ENCODE measurements at regions not wholly inside any gene's neighbourhood (a gene's known extent, or its start where the extent isn't known, plus 50 kb on each side); places are given as distances from the start of the nearest gene placed in this dataset.

DNA sequence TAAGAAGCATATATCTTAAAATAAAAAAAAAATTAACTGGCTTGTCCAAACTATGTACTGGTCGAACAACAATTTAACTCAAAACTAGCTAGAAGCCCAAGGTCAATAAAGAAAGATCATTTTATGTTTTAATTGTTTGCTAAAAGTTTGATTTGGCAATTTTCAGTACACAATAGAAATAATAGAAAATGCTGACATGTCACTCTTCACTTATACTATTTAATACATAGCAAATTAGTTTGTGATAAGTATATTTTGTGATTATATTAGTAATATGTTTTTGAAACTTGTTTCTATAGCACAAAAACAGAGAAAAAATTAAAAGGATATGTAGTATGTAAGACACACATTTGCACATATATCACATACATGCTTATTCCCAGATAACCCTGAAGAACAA is 1938.6 kb upstream of the PIK3C3 start:
- no peak for DNase-seq

DNA sequence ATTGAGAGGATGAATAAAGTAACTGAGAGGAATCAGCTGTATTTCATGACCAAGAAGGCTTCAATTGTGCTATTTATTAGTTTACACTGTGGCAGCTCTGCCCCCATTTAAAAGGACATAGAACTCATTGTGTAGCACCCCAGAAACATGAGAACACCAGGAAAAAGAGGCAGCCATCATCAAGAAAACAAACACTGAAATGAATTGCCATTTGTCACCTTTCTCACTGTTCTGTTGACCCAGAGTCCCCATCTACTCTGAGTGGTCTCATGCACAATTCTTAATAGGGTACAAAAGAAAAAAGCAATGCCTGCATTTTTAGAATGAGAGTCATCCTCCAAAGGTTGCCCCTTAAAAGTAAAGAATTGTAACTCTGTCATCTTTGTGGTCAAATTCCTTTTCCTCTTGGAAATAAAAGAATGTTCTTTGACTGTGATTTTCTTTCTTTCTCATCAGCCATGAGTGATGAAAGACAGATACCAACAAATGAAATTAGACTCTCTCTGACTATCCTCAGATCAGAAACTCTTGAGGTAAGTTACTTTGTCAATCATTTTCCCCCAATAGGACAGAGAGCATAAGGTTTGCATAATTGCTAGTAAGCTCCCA is 1941.9 kb upstream of the PIK3C3 start:
- DNase-seq: peak in 1 of 2 donors; percentile 41

DNA sequence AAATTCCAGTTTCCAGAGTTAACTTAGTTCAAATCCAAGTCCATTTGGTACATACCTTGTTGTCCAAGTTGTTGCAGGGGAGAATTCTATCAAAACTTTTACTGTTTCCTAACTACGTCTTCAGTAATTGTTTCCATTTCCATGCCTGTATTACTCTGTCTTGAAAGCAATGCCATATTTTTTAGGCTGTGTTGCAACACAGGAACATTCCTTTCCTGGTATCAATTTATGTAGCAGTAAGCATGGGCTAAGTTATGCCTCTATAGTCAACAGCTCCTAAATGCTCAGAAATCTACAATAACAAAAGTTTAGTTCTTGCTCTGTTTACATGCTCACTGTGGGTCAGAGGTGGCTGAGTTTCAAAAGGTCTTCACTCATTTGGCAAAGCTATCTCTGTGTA is 1943.8 kb upstream of the PIK3C3 start:
- no peak for DNase-seq

DNA sequence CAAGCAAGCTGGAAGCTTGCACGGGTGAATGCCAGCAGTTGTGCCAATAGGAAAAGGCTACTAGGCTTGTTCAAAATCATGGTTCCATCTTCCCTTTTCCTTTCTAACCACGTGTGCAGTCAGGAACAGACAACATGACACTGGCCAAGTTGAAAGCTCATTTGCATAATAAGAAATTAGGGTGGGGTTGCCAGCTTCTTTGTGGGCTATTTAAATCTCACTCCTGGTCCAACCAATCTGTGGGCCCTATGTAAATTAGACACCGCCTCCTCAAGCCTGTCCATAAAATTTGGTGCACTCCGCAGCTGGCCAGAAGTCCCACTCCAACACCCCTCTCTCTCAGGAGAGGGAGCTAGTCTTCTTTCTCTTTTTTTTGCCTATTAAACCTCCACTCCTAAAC is 1948.4 kb upstream of the PIK3C3 start:
- peak in 1 of 2 donors; percentile 14 for DNase-seq

DNA sequence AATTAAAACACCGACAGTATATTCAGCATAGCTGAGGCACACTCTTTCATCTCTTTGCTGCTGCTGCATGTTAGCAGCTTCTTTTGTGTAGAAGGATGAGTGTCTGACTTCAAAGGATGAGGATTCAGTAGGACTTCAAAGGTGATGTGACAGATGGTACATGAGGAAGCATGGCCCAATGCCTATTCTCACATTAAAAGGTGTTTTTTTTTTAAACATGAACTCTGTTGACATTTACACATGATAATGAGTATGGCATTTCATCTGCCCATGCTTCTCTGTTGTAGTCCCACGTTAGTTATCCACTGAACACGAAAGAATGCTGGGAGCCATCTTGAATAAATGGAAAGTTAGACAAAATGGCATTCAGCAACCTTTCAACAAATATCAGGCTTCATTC is 1950.8 kb upstream of the PIK3C3 start:
- no peak for DNase-seq

DNA sequence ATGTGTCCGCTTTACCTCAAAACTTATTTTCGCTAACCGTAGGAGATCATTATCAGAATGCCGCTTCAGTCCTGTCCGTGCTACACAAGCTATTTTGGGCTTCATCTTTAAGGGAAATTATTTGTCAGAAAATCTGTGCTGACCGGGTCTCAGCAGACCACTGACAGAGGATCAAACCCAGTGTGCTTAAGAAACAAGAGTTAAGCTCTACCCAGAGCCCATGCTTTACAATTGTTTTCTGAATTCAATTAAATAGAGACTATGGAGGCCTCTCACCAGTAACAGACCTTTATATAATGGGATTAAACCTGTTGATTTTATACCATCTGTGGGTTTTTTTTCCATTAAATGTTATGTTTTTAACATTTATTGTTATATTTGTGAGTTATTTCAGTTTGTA is 1956.7 kb upstream of the PIK3C3 start:
- DNase-seq: no peak

DNA sequence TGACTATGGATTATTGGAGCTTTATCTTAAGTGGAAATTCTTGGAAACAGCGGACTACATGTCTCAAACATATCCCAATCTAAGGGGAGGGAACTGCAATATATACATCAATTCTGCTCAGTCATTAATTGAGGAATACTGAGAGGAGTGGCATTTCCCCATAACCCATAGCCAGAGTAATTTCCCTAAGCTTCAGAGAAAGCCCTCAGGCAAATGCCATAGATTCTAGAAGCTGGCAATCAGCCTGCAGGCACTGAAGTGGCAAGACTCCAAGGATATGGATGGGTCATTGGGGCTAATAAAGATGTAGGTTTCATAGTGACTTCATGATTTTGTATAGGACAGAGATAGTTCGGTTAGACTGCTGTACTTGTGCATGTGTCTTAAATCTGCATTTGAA is 1960.5 kb upstream of the PIK3C3 start:
- DNase-seq: no peak

DNA sequence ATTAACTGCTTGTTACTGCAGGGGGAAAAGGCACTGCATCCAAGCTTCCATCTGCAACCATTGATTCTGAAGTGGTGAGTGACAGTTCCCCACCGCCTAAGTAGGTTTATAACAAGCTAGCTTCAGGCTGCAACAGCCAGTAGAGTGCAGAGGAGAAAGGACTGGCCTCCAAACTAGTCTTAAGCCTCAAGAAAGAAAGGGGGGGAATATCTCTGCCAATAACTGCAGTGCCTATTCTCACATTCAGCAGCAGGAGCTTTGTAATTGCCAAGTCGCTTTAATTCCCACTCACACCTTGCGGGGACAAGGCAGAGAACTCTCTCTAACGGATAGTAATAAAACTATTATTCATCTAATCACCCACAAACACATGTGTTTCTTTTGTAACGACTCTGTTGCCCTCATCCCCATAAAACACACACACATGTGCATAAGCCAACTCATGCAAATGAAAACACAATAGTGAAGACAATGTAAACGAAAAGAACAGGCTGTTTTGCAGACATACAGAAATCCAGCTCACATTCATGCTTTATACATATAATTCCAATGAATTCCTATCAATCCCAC is 1963.3 kb upstream of the PIK3C3 start:
- DNase-seq: no peak

DNA sequence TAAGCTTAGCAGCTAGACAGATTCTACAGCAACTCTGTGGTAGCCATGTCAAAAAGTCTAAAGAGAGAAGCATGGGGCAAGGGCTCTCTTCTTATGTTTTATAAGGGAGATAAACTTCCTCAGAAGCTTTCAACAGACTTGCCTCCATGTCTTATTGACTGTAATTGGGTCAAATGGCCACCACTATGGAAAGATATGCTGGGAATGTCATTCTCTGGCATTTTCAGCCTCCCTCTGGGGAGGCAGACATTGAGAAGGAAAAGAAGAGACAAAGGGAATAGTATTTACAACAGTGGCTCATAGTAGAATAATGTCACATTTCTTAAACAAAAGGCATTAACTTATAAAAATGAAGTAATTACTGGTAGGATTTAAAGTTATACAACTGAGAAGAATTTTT is 1964.5 kb upstream of the PIK3C3 start:
- no peak for DNase-seq

DNA sequence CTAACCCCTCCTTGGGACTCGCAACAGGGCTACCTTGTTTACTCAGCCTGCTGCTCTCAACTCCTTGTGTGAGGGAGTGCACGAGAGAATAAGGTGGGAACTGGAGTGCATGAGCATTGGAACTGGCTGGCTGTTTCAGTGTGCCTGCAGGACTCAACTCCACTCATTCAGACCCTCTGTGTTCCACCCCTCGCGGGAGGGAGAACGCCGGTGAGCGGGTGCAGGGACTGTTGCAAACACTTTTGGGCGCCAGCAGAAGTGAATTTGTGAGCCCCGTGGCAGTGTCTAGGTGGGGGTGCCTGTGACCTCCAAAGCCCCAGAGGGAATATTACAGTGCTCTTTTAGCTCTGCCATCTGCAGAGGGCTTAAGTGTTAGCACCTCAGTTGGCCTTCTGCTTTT is 1978.3 kb upstream of the PIK3C3 start:
- DNase-seq: no peak

DNA sequence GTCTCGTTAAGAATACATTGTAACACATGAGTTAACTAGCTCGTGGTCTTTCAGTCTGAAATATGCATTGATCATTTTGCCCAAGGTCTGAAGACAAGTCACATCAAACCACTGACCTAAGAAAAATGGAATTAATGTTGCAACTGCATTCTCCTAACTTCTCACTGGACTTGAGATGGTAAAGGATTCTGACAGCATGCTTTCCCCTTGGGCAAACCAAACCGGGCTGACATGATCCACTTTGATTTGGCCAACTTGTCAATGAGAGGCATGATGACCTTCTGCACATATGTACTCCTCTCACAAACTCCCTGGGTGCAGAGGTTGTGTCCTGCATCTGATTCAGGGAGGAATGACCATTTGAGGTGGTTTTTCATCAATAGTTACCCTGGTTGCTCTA is 1982.5 kb upstream of the PIK3C3 start:
- DNase-seq: no peak

DNA sequence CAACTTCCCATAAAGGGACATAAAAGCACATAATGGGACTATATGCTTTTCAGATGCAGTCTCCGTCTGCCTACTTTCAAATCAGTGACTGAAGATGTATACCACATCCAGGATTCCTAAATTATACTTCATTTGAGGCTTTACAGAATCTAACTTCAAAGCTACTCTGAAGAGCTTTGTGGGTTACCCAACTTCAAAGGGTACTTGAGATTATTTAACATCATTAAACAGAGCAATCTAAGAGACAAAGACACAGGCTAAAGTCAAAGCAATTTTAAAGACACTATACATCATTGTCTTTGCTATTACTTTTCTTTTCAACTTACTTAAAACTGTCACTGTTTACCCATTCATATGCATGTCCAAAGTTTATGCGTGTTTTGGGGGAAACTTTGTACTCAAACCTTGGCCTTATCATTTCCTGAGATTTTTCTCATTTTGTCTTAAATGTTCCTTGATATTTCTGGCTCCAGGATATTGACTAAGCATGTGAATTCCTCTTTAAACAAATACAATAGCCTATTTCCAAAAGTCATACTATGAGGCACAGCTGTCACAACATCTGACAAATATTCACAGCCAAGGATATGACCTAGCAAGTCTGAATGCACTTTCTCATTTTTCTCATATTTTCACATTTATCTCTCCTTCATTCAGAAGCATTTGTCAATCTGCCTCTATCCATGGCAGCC is 1985.1 kb upstream of the PIK3C3 start:
- DNase-seq: no peak

DNA sequence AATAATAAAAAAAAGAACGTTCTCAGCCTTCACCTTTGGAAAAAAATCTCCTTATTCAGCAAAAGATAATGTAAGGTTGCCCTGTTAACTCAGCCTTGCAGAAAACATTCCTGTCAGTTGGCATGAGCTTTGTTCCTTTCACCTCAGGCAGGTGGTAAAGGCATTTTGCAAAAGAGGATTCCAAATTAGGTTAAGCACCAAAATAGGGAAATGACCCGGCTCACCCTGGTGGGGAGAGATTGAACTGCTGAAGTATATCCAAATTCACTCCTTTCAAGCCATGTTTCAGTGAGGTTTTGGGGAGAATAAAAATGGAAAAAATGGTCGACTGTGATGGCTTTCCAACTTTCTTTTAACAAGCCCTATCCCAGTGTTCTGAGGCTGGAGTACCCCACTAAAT is 1988.8 kb upstream of the PIK3C3 start:
- no peak for DNase-seq

DNA sequence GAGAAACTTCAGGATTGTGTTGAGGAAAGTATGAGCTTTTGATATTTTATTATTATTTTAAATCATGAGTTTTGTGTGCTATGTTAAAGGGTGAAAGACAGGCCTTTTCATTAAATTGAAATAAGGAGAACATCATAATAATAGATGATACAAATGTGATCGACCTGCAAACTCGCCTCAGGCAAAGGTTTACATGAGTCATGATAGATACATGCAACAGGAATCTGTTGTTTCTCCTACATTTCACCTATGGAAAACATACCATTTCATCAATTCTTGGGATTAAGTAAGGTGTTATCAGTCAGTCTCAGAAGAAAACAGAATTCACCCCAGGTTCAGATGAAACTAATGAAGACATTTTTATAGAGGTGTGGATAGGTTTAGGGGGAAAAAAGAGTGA is 1992.5 kb upstream of the PIK3C3 start:
- no peak for DNase-seq

DNA sequence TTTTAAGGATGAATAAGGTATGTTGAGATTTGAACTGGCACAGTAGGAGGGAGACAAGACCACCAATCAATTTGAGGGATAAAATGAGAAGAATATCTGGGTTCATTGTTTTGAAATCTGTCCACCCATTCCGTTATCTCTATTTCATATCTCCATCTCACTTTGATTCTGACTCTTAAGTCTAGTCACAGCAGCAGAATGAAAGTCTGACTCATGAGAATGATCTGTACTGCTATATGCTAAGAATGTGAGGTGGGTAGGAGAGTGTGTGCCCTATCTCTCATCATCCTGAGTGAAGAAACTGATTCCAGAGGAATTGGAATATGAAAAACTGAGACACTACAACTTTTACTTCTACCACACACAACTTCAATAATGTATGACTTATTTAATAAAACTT is 1994.5 kb upstream of the PIK3C3 start:
- no peak for DNase-seq

DNA sequence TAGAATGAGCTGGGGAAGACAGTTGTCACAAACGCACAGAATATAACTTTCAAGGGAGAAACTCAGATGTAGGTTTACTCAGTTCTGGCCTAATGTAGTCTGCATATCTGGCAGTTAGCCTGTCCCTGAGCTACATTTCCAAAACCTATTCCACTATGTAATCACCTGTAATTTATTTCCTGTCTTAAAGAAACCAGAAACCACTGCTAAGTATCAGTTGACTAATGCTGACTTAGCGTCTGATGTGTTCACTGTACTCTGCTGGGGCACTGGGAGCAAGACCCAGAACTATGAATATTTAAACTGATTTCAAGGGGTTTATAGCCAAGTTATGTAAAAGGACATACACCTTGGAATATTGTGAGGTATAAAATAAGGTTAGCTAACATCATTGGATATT is 1995.2 kb upstream of the PIK3C3 start:
- DNase-seq: no peak

DNA sequence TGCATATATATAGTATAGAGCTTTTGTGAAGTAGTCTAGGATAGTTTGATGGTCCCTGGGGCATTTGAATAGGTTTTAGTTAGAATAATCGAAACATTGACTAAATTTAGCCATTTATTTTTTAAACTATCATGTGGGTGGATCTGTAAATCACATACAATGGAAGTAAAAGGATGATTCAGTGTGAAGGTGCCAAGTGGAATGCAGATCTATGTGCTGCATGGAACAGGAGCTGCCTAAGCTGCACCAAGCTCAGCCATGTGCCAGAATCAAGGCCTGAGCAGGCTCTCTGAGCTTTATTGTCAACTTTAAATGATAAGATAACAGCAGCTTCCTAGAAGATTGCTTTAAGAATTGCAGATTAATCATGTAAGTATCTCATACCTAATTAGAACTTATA is 1996.2 kb upstream of the PIK3C3 start:
- no peak for DNase-seq

DNA sequence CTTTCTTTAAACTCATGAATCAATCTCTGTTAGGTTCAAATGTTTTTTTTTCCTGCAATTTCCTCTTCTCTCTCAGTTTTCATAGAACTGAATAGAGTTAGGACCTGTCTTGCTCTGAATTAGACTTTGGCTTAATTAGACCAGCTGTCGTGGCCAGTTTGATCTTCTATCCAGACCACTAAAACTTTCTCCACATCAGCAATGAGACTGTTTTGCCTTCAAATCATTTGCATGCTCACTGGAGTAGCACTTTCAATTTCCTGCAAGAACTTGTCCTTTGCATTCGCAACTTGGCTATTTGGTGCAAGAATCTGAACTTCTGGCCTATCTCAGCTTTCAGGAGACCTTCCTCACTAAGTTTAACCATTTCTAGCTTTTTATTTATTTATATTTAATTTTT is 2002.2 kb upstream of the PIK3C3 start:
- DNase-seq: no peak

DNA sequence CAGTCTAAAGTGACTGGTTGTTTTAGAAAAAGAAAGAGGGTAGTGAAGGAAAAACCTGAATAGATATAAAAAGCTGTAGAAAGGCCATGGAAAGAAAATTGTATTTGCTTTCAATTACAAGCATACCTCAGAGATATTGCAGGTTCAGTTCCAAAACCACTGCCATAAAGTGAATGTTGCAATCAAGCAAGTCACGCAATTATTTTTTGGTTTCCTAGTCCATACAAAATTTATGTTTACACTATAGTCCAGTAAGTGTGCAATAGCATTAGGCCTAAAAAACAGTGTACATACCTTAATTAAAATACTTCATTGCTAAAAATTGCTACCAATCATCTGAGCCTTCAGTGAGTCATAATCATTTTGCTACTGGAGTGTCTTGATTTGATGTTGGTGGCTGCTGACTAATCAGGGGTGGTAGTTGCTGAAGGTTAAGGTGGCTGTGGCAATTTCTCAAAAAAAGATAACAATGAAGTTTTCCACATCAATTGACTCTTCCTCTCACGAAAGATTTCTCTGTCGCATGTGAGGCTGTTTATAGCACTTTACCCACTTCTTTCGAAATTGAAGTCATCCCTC is 2003.8 kb upstream of the PIK3C3 start:
- DNase-seq: no peak

DNA sequence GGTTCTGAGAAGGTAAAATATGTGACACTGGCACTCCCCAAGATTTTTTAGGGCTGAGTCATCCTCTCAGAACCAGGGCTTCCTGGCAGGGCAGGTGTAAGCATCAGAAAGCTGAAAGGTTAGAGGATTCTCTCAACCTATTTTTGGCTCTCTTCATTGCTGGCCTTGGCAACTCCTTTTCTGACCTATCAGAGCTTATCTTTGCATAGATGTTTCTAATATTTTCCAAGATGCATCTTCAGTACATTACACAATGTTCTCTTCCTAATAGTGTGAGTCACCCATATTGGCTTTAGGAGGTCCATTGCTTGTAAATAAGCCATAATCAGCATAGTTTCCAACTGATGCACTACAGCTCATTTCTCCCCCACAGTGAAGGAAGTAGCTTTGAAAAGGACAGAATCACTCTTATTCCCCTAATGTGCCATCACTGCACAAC is 2008.4 kb upstream of the PIK3C3 start:
- no peak for DNase-seq

DNA sequence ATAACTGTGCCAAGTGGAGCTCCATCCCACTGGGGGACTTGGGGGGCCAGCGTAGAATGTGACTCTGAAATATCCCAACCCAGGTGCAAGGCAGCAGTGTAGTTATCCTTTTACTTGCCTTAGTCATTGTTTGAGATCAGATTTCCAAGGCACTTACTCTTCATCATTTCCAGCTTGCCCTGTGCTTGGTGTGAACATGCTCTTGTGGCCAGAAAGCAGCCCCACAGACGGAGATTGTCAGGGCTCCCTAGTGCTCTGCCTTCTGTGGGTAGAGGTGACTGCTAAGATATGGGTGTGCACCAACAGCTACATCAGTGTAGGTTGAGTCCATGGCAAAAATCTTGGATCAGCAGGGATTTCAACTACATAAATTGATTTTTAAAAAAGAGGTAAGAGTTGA is 2010.0 kb upstream of the PIK3C3 start:
- no peak for DNase-seq

DNA sequence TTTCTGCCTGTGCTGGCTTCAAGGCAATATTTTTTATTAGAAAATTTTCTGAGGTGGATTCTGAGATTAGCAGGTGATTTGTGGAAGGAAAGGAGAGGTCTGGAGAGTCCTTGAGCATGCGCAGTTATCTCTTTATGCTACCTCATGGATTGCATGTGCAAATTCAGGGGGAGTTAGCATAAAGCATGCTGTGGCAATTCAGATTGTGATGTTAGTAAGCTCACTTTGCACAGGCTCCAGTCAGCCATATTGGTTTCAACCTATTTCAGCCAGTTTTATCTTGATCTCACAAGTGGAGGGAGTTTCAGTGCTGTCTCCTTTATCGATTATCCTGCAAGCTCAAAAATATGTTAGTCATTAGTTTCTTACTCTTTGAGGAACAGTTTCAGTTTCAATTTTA is 2012.3 kb upstream of the PIK3C3 start:
- DNase-seq: no peak

DNA sequence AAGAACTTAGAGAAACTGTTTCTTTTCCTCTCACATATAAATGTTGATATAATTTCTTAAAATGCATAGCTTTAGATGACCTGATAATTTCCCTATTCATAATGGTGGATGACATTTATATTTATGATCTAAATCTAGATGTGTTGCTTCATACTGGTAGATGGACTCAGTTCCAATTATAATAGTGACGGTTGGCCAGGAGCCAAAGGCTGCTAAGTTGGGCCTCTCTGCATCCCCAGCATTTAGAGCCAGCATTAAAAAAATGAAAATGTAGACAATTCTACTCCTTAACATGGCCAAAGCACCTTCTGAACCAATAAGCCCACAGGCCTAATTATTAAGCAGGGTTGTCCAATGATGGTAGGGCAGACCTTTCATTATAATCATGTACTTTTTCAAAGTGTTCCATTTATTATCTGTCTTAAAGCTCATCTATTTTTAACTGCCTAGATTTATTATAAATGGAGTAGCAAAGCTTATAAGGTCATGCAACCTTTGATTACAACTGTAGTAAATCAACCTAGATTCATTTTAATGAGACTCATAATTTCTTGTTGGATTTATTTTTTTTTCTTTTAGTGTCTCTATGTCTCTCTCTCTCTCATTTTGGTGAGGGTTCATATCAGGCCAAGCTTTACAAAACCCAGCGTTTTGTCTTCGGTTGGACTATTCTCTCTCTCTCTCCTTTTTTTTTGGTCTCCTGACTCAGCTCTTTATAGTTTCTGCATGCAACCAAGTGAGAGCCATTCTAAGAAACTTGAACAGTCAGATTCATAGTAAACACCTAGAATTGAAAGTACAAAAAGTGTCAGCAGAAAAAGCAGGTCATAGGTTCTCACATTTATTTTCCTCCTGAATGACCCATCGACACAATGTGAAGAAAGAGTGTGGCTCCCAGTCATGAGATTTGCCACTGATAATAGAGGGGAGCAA is 2016.1 kb upstream of the PIK3C3 start:
- no peak for DNase-seq

Measured in hippocampal formation (tissue), 2 donors.